ENCODE measurements at regions not wholly inside any gene's neighbourhood (a gene's known extent, or its start where the extent isn't known, plus 50 kb on each side); places are given as distances from the start of the nearest gene placed in this dataset.

GRCh38 chr13:109846185-109846584 lies 59.8 kb upstream of the IRS2 start:
- no peaks in the 10 kb centered on the region for H4K20me1 ChIP-seq (replicated peaks in 1 of 2; ENCODE audit: control insufficient read depth in 1 of 2, insufficient read depth in 2 of 2, low read length in 2 of 2)
- no peak for TF ChIP-seq BRCA1 (IDR thresholded peaks at IDR 0.05; ENCODE audit: low read depth, low read length)
- no peak for FAIRE-seq
- no peak overlapping the region for H2BK15ac ChIP-seq (ENCODE audit: low read length)
- H2BK5ac ChIP-seq (ENCODE audit: low read depth, low read length), result no peak overlapping the region
- no peak overlapping the region for H4K5ac ChIP-seq (ENCODE audit: insufficient read length, low read depth, low read length)
- H3K14ac ChIP-seq (ENCODE audit: insufficient read length), result no peak overlapping the region
- H3K27me3 ChIP-seq (replicated peaks in 1 of 4; ENCODE audit: control insufficient read depth in 3 of 4, extremely low read depth in 1 of 4, insufficient read depth in 3 of 4, low read length in 3 of 4), result no peaks in the 10 kb centered on the region
- H2BK12ac ChIP-seq (ENCODE audit: low read depth, low read length), result no peak overlapping the region
- H3K79me2 ChIP-seq (ENCODE audit: control insufficient read depth in 1 of 2, insufficient read depth in 2 of 2, low read length in 2 of 2), result no peaks in the 10 kb centered on the region
- 85% methylated on average over 4 of the region's 4 CpGs; no CpG with 5 or more reads in 1 of the 2 experiments for WGBS, 2 experiments (ENCODE audit: extremely low coverage in 1 of 2, insufficient coverage in 1 of 2, insufficient read length in 1 of 2, insufficient replicate concordance in 2 of 2, low coverage in 1 of 2, low lambda C conversion rate in 2 of 2, missing lambda C conversion rate in 1 of 2)
- H2AK5ac ChIP-seq (ENCODE audit: low read depth, low read length), result no peak overlapping the region
- DNase-seq (ENCODE audit: low read depth in 1 of 2, low spot score in 2 of 2), result no peak
- H3K4me2 ChIP-seq (ENCODE audit: insufficient read depth in 1 of 2, low read depth in 2 of 2, low read length in 2 of 2), result no peak overlapping the region
- H3K79me1 ChIP-seq (ENCODE audit: low read depth, low read length), result no peaks in the 10 kb centered on the region
- H3K9ac ChIP-seq (replicated peaks in 1 of 4; ENCODE audit: extremely low read depth in 1 of 4, low read depth in 3 of 4, low read length in 3 of 4), result no peak overlapping the region
- H4K8ac ChIP-seq (ENCODE audit: extremely low read depth, insufficient read depth, low read length), result no peak overlapping the region
- no peak overlapping the region; the same call in 1 of the 2 replicates for H2AFZ ChIP-seq (ENCODE audit: low read length)
- H2BK120ac ChIP-seq (replicated peaks; ENCODE audit: low read depth, low read length), result no peak overlapping the region
- CTCF ChIA-PET (ENCODE audit: partially characterized antibody), result interaction anchor here (0.9 kb wide), 1 partner anchor 16 kb away, joined by 5 read pairs; no protein-coding TSS in a partner anchor
- no peaks in the 10 kb centered on the region for H3K36me3 ChIP-seq (ENCODE audit: control insufficient read depth in 2 of 4, insufficient read depth in 4 of 4, low read length in 3 of 4)
- POLR2A ChIA-PET (ENCODE audit: partially characterized antibody), result no interaction called here
- H3K4ac ChIP-seq (replicated peaks; ENCODE audit: insufficient read length, low read depth, low read length), result no peak overlapping the region
- H2BK20ac ChIP-seq (ENCODE audit: low read length), result no peak overlapping the region
- no peak overlapping the region for H3K56ac ChIP-seq (replicated peaks; ENCODE audit: insufficient read length, low read depth, low read length)
- H3K18ac ChIP-seq (ENCODE audit: extremely low read depth, low read length), result no peak overlapping the region
- H3K23ac ChIP-seq (ENCODE audit: insufficient read length), result no peak overlapping the region
- no peak overlapping the region for H3K27ac ChIP-seq (ENCODE audit: low read depth, low read length)
- no peaks in the 10 kb centered on the region; a peak in 1 of 7 replicates for H3K4me1 ChIP-seq (replicated peaks in 1 of 4; ENCODE audit: control insufficient read depth in 3 of 4, insufficient read depth in 4 of 4, low read length in 3 of 4)
- H4K91ac ChIP-seq (replicated peaks; ENCODE audit: insufficient read length, low read length), result no peak overlapping the region
- no peak overlapping the region for H3K4me3 ChIP-seq (ENCODE audit: extremely low read depth in 1 of 4, insufficient read depth in 2 of 4, low read depth in 3 of 4, low read length in 4 of 4)
- H3K9me3 ChIP-seq (ENCODE audit: insufficient read depth in 2 of 2, low read depth in 1 of 2, low read length in 1 of 2), result no peaks in the 10 kb centered on the region
- no peaks in the 10 kb centered on the region for H3K23me2 ChIP-seq (ENCODE audit: low read depth, low read length)

Measured in H1 (cell line).